SK-N-MC (cell line): ENCODE measurements at regions not wholly inside any gene's neighbourhood (a gene's known extent, or its start where the extent isn't known, plus 50 kb on each side); places are given as distances from the start of the nearest gene placed in this dataset.

Source experiments
- EZH2 ChIP-seq: fragments of 200-600 bp; sonication (generic); IDR thresholded peaks from one replicate; pipeline ENCODE4 v1.6.1; 2017; ENCODE audit warnings: antibody characterized with exemption
- POLR2AphosphoS5 ChIP-seq: IDR thresholded peaks from 2 replicates; pipeline ENCODE4 v1.6.1; 2012; ENCODE audit warnings: mild to moderate bottlenecking, low read depth, low read length, borderline replicate concordance

DNA sequence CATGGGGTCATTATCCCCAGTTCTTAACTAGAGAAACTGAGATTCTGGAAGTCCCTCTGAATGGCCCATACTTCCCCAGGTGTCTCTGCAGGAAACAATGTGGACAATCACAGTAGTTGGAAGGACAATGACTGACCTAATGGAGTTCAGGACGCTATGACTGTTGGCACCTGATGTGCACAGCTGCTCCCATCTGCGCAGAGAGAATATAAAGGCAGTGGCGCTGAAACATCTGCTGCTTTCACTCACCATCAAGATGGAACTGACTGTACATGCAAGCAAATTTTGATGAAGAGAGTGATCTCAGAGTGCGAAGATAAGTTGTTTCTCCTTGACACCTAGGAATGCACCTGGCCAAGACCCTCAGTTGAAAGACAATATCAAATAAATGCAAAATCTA, 395.7 kb upstream of the ASIC2 start:
- TF ChIP-seq EZH2 (no peak), POLR2AphosphoS5 (no peak)
